Caco-2 (cell line): ENCODE measurements at regions not wholly inside any gene's neighbourhood (a gene's known extent, or its start where the extent isn't known, plus 50 kb on each side); places are given as distances from the start of the nearest gene placed in this dataset.

ENCODE experiments used
- BruUV-seq: library from RNA; stranded (reverse); fragments of 400-500 nt; replicated peaks from 2 replicates; lab custom pipeline; 2021; lab: Mats Ljungman, UMichigan
- CTCF ChIA-PET: fragments of 300-600 bp; sonication (Branson Sonifier 250); formaldehyde crosslinking; loops from one replicate; lab custom pipeline; 2022; ENCODE audit warnings: antibody characterized with exemption; lab: Charles Lee
- POLR2A ChIA-PET: fragments of 300-600 bp; sonication (Branson Sonifier 250); formaldehyde crosslinking; loops from one replicate; lab custom pipeline; 2022; ENCODE audit warnings: antibody characterized with exemption; lab: Charles Lee
- DNase-seq, 2 experiments: peaks; one replicate each; pipeline versions ENCODE4 v3.0.0 to v3.0.0-alpha.2; 2020 to 2022
- H3K27me3 ChIP-seq: replicated peaks from 2 replicates; pipeline ENCODE4 v1.6.0; 2011; ENCODE audit warnings: low read length; ENCODE audit not compliant: control insufficient read depth, insufficient read depth
- H3K36me3 ChIP-seq: 2 replicates; pipeline ENCODE4 v1.5.1; 2011; ENCODE audit warnings: low read length; ENCODE audit not compliant: control insufficient read depth, insufficient read depth
- H3K4me1 ChIP-seq: fragments of 250-450 bp; sonication (Bioruptor Pico); 2 replicates; pipeline ENCODE4 v1.5.1; 2020; ENCODE audit warnings: mild to moderate bottlenecking
- H3K4me3 ChIP-seq: 2 replicates; pipeline ENCODE4 v1.5.1; 2011; ENCODE audit warnings: low read depth, mild to moderate bottlenecking, control low read depth, low read length
- H3K9me3 ChIP-seq: fragments of 250-450 bp; sonication (Bioruptor Pico); 2 replicates; pipeline ENCODE4 v1.5.1; 2020; ENCODE audit warnings: mild to moderate bottlenecking, moderate library complexity
- H3K27ac Mint-ChIP-seq: one replicate; pipeline ENCODE4 v1.8.0; 2022; ENCODE audit warnings: mixed read lengths; ENCODE audit not compliant: unreplicated experiment
- H3K27me3 Mint-ChIP-seq: one replicate; pipeline ENCODE4 v1.8.0; 2022; ENCODE audit warnings: mixed read lengths; ENCODE audit not compliant: insufficient read depth, unreplicated experiment
- H3K36me3 Mint-ChIP-seq: one replicate; pipeline ENCODE4 v1.8.0; 2022; ENCODE audit warnings: mild to moderate bottlenecking, mixed read lengths; ENCODE audit not compliant: insufficient read depth, unreplicated experiment
- H3K4me1 Mint-ChIP-seq: one replicate; pipeline ENCODE4 v1.8.0; 2022; ENCODE audit warnings: low read depth, mixed read lengths; ENCODE audit not compliant: unreplicated experiment
- H3K4me3 Mint-ChIP-seq: one replicate; pipeline ENCODE4 v1.8.0; 2022; ENCODE audit warnings: mild to moderate bottlenecking, moderate library complexity, mixed read lengths; ENCODE audit not compliant: unreplicated experiment
- H3K9me3 Mint-ChIP-seq: one replicate; pipeline ENCODE4 v1.8.0; 2022; ENCODE audit warnings: mixed read lengths; ENCODE audit not compliant: unreplicated experiment
- intact Hi-C: fragments of 100-400 bp; cut with micrococcal nuclease; formaldehyde crosslinking; loops from one replicate; pipeline ENCODE4 v1.10.0; 2022; ENCODE audit not compliant: unreplicated experiment
- TF ChIP-seq, protein P1 (sequence below), 2 experiments: fragments of 200-600 bp in 1 of 2; IDR thresholded peaks; 1 replicate in 1 of 2; 2 replicates in 1 of 2; pipeline versions ENCODE4 v1.5.1 to v1.8.0; 2011 to 2022; ENCODE audit warnings: antibody characterized with exemption in 1 of 2, control low read depth in 1 of 2, inconsistent platforms in 1 of 2, low read depth in 1 of 2, low read length in 1 of 2, mild to moderate bottlenecking in 1 of 2, moderate library complexity in 1 of 2; ENCODE audit not compliant: insufficient read depth in 1 of 2, severe bottlenecking in 1 of 2, unreplicated experiment in 1 of 2

DNA sequence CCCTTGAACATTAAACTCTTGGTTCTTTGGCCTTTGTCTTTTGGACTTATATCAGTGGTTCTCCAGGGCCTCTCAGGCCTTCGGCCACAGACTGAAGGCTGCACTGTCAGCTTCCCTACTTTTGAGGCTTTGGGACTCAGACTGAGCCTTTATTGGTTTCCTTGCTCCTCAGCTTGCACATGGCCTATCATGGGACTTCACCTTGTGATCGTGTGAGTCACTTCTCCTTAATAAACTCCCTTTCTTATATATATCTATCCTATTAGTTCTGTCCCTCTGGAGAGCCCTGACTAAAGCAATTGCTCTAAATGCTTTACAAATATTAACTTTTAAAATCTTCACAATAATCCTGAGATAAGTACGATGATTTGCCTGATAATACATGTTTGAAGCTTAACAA, 353.6 kb upstream of the TRIB2 start:
- H3K4me3 Mint-ChIP-seq, result no peak overlapping the region
- Histone ChIP-seq H3K27me3 (no peaks in the 10 kb centered on the region; the same call in 1 of the 2 replicates), H3K4me3 (no peak overlapping the region), H3K4me1 (no peaks in the 10 kb centered on the region), H3K9me3 (0 out of 2 replicates have a peak, but pooled peaks cover 5% of the 10 kb centered on the region), H3K36me3 (no peaks in the 10 kb centered on the region)
- no peaks in the 10 kb centered on the region for H3K36me3 Mint-ChIP-seq
- BruUV-seq, result no TSS peak
- intact Hi-C loops, result no loop called here
- ChIA-PET POLR2A (no interaction called here), CTCF (no interaction called here)
- H3K27ac Mint-ChIP-seq, result no peak overlapping the region
- H3K27me3 Mint-ChIP-seq, result peaks cover 10% of the 10 kb centered on the region
- TF ChIP-seq, protein P1, sequence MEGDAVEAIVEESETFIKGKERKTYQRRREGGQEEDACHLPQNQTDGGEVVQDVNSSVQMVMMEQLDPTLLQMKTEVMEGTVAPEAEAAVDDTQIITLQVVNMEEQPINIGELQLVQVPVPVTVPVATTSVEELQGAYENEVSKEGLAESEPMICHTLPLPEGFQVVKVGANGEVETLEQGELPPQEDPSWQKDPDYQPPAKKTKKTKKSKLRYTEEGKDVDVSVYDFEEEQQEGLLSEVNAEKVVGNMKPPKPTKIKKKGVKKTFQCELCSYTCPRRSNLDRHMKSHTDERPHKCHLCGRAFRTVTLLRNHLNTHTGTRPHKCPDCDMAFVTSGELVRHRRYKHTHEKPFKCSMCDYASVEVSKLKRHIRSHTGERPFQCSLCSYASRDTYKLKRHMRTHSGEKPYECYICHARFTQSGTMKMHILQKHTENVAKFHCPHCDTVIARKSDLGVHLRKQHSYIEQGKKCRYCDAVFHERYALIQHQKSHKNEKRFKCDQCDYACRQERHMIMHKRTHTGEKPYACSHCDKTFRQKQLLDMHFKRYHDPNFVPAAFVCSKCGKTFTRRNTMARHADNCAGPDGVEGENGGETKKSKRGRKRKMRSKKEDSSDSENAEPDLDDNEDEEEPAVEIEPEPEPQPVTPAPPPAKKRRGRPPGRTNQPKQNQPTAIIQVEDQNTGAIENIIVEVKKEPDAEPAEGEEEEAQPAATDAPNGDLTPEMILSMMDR (IDR thresholded peaks at IDR 0.05; ENCODE audit: insufficient read depth in 1 of 2, low read depth in 1 of 2, low read length in 1 of 2, severe bottlenecking in 1 of 2, unreplicated experiment in 1 of 2), result no peak
- H3K9me3 Mint-ChIP-seq, result no peaks in the 10 kb centered on the region
- H3K4me1 Mint-ChIP-seq, result peaks cover 9% of the 10 kb centered on the region
- DNase-seq, result no peak

DNA sequence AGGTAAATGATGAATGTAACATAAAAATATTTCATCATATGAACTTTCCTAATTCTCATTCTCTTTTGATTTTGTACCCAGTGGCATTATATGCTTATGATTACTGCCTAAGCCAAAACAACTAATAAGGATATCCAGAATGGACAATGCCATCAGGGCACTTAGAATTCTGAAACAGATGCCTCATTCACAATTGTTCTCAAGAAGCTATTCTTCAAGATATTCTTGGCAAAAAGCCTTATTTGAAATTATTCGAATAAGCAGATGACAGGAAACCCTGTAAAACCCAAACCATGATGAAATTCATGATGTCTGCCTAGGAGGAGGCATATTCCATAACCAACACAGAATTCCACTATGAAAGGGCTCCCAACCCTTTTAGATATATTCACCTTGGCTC, 353.2 kb upstream of the TRIB2 start:
- no peak for DNase-seq
- BruUV-seq, result no TSS peak
- peaks cover 11% of the 10 kb centered on the region for H3K27me3 Mint-ChIP-seq
- ChIA-PET POLR2A (no interaction called here), CTCF (no interaction called here)
- TF ChIP-seq, protein P1 (IDR thresholded peaks at IDR 0.05; ENCODE audit: insufficient read depth in 1 of 2, low read depth in 1 of 2, low read length in 1 of 2, severe bottlenecking in 1 of 2, unreplicated experiment in 1 of 2), result no peak
- no peak overlapping the region for H3K27ac Mint-ChIP-seq
- Histone ChIP-seq H3K4me3 (no peak overlapping the region), H3K4me1 (no peaks in the 10 kb centered on the region), H3K36me3 (no peaks in the 10 kb centered on the region), H3K27me3 (no peaks in the 10 kb centered on the region; the same call in none of the 2 replicates), H3K9me3 (0 out of 2 replicates have a peak, but pooled peaks cover 5% of the 10 kb centered on the region)
- no peaks in the 10 kb centered on the region for H3K9me3 Mint-ChIP-seq
- intact Hi-C loops, result no loop called here
- H3K36me3 Mint-ChIP-seq, result no peaks in the 10 kb centered on the region
- H3K4me1 Mint-ChIP-seq, result peaks cover 9% of the 10 kb centered on the region
- H3K4me3 Mint-ChIP-seq, result no peak overlapping the region

DNA sequence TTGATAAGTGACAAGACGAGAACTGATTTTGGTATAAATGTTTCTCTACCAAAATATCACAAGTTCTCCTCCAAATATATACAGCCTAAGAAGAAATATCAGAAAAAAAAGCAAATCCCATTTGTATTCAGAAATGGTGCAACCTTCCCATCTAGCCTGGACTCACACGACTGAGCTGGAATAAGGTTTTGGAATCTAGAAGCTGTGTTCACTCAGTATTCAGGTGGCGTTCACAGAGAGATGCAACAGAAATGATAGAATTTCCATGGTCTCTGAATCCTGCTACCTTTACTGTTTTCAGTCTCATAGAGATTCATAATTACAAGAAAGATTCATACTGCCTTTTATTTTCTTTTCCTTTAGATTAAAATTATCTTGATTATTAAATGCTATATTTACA, 347.2 kb upstream of the TRIB2 start:
- H3K4me1 ChIP-seq, result no peaks in the 10 kb centered on the region
- DNase-seq, result no peak
- no peaks in the 10 kb centered on the region for H3K9me3 Mint-ChIP-seq
- TF ChIP-seq, protein P1 (IDR thresholded peaks at IDR 0.05; ENCODE audit: insufficient read depth in 1 of 2, low read depth in 1 of 2, low read length in 1 of 2, severe bottlenecking in 1 of 2, unreplicated experiment in 1 of 2), result no peak
- ChIA-PET CTCF (no interaction called here), POLR2A (no interaction called here)
- H3K27me3 ChIP-seq, result no peaks in the 10 kb centered on the region; the same call in none of the 2 replicates
- no peaks in the 10 kb centered on the region for H3K36me3 ChIP-seq
- 0 out of 2 replicates have a peak, but pooled peaks cover 5% of the 10 kb centered on the region for H3K9me3 ChIP-seq
- peaks cover 11% of the 10 kb centered on the region for H3K27me3 Mint-ChIP-seq
- intact Hi-C loops, result no loop called here
- no TSS peak for BruUV-seq
- no peak overlapping the region for H3K4me3 Mint-ChIP-seq
- H3K36me3 Mint-ChIP-seq, result no peaks in the 10 kb centered on the region
- no peaks in the 10 kb centered on the region for H3K4me1 Mint-ChIP-seq
- H3K27ac Mint-ChIP-seq, result no peak overlapping the region
- H3K4me3 ChIP-seq, result no peak overlapping the region
